ENCODE measurements at regions not wholly inside any gene's neighbourhood (a gene's known extent, or its start where the extent isn't known, plus 50 kb on each side); places are given as distances from the start of the nearest gene placed in this dataset.

GRCh38 chr1:224541901-224542630, 74.1 kb upstream of the CNIH3 start:
- Histone ChIP-seq H3K36me3 (no peaks in the 10 kb centered on the region), H3K27me3 (no peaks in the 10 kb centered on the region), H3K4me3 (no peak overlapping the region), H3K4me1 (no peaks in the 10 kb centered on the region), H3K27ac (no peak overlapping the region), H3K9me3 (no peaks in the 10 kb centered on the region)
- DNase-seq = no peak
- TF ChIP-seq CTCF (IDR thresholded peaks at IDR 0.05) (no peak), POLR2A (IDR thresholded peaks at IDR 0.05) (no peak)
- intact Hi-C loops (cut with DNase I; ENCODE audit: low total_unique reads) = no loop called here

GRCh38 chr1:224542783-224543440, 73.2 kb upstream of the CNIH3 start:
- TF ChIP-seq CTCF (IDR thresholded peaks at IDR 0.05) (no peak), POLR2A (IDR thresholded peaks at IDR 0.05) (no peak)
- intact Hi-C loops (cut with DNase I; ENCODE audit: low total_unique reads) = no loop called here
- Histone ChIP-seq H3K4me1 (no peaks in the 10 kb centered on the region), H3K4me3 (no peak overlapping the region), H3K9me3 (no peaks in the 10 kb centered on the region), H3K36me3 (no peaks in the 10 kb centered on the region), H3K27ac (no peak overlapping the region), H3K27me3 (no peaks in the 10 kb centered on the region)
- no peak for DNase-seq

GRCh38 chr1:224543453-224543852, 72.7 kb upstream of the CNIH3 start:
- TF ChIP-seq POLR2A (IDR thresholded peaks at IDR 0.05) = no peak
- Histone ChIP-seq H3K27me3 (no peaks in the 10 kb centered on the region), H3K4me1 (no peaks in the 10 kb centered on the region), H3K36me3 (no peaks in the 10 kb centered on the region), H3K4me3 (no peak overlapping the region), H3K9me3 (no peaks in the 10 kb centered on the region), H3K27ac (no peak overlapping the region)
- no peak for DNase-seq
- intact Hi-C loops (cut with DNase I; ENCODE audit: low total_unique reads) = no loop called here

GRCh38 chr1:224544346-224545110, 71.6 kb upstream of the CNIH3 start:
- TF ChIP-seq CTCF (IDR thresholded peaks at IDR 0.05) = no peak
- TF ChIP-seq POLR2A (IDR thresholded peaks at IDR 0.05) = no peak
- no peaks in the 10 kb centered on the region for H3K36me3 ChIP-seq
- no peak overlapping the region for H3K27ac ChIP-seq
- no peaks in the 10 kb centered on the region for H3K9me3 ChIP-seq
- no peaks in the 10 kb centered on the region for H3K4me1 ChIP-seq
- intact Hi-C loops (cut with DNase I; ENCODE audit: low total_unique reads) = no loop called here
- H3K27me3 ChIP-seq = no peaks in the 10 kb centered on the region
- DNase-seq = no peak
- H3K4me3 ChIP-seq = no peak overlapping the region

GRCh38 chr1:224545571-224545970, 70.5 kb upstream of the CNIH3 start:
- Histone ChIP-seq H3K4me3 (no peak overlapping the region), H3K27ac (no peak overlapping the region), H3K4me1 (no peaks in the 10 kb centered on the region), H3K36me3 (no peaks in the 10 kb centered on the region), H3K27me3 (no peaks in the 10 kb centered on the region), H3K9me3 (no peaks in the 10 kb centered on the region)
- DNase-seq = no peak
- intact Hi-C loops (cut with DNase I; ENCODE audit: low total_unique reads) = no loop called here
- no peak for TF ChIP-seq CTCF (IDR thresholded peaks at IDR 0.05)
- TF ChIP-seq POLR2A (IDR thresholded peaks at IDR 0.05) = no peak

Measured in uterus (tissue), 3 donors.